Nephron progenitor cell (in vitro differentiated cells): ENCODE measurements at regions not wholly inside any gene's neighbourhood (a gene's known extent, or its start where the extent isn't known, plus 50 kb on each side); places are given as distances from the start of the nearest gene placed in this dataset.

Experiments
- DNase-seq: peaks from one replicate; pipeline ENCODE4 v3.0.0; 2021
- H3K27ac Mint-ChIP-seq: 2 replicates; pipeline ENCODE4 v1.8.0; 2021; ENCODE audit warnings: mild to moderate bottlenecking, moderate library complexity, mixed read lengths
- H3K27me3 Mint-ChIP-seq: 2 replicates; pipeline ENCODE4 v1.8.0; 2021; ENCODE audit warnings: mild to moderate bottlenecking, low read depth, mixed read lengths; ENCODE audit not compliant: poor library complexity
- H3K36me3 Mint-ChIP-seq: 2 replicates; pipeline ENCODE4 v1.8.0; 2021; ENCODE audit warnings: low read depth, mixed read lengths
- H3K4me1 Mint-ChIP-seq: 2 replicates; pipeline ENCODE4 v1.8.0; 2021; ENCODE audit warnings: mixed read lengths
- H3K4me3 Mint-ChIP-seq: 2 replicates; pipeline ENCODE4 v1.8.0; 2021; ENCODE audit warnings: mild to moderate bottlenecking, moderate library complexity, mixed read lengths
- H3K9me3 Mint-ChIP-seq: 2 replicates; pipeline ENCODE4 v1.8.0; 2021; ENCODE audit warnings: mild to moderate bottlenecking, moderate library complexity, mixed read lengths
- CTCF ChIP-seq: fragments of 200-600 bp; sonication (generic); IDR thresholded peaks from 2 replicates; pipeline ENCODE4 v1.5.0; 2021; ENCODE audit warnings: antibody characterized with exemption

- H3K4me3 Mint-ChIP-seq: no peak overlapping the region
- H3K27ac Mint-ChIP-seq: no peak overlapping the region
- peaks cover 34% of the 10 kb centered on the region for H3K9me3 Mint-ChIP-seq
- TF ChIP-seq CTCF: no peak
- no peaks in the 10 kb centered on the region for H3K4me1 Mint-ChIP-seq
- H3K27me3 Mint-ChIP-seq: no peaks in the 10 kb centered on the region
- no peak for DNase-seq
- H3K36me3 Mint-ChIP-seq: no peaks in the 10 kb centered on the region
Observed at GRCh38 chr14:38629412-38629811, 373.5 kb upstream of the CLEC14A start.

DNA sequence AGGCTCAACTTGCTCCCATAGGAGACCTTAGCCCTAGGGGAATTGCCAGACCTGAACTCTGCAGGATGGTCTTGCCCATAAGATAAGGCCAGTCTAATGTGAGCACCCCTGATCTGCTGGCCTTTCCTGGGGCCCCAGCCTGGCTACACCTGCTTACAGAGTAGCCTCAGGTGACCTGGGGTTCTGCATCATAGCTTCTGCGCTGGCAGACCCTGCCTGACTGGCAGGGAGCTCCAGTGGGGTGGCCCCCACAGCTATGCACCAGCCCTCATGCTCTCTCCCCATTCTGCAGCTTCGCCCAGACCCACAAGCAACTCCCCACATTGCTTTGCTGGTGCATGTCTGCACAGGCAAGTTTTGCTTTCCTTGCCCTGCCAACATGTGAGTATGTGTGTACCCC, 371.3 kb upstream of the CLEC14A start:
- no peaks in the 10 kb centered on the region for H3K27me3 Mint-ChIP-seq
- H3K9me3 Mint-ChIP-seq: peaks cover 24% of the 10 kb centered on the region
- no peaks in the 10 kb centered on the region for H3K36me3 Mint-ChIP-seq
- H3K4me3 Mint-ChIP-seq: no peak overlapping the region
- TF ChIP-seq CTCF: no peak
- DNase-seq: no peak
- no peak overlapping the region for H3K27ac Mint-ChIP-seq
- no peaks in the 10 kb centered on the region for H3K4me1 Mint-ChIP-seq

DNA sequence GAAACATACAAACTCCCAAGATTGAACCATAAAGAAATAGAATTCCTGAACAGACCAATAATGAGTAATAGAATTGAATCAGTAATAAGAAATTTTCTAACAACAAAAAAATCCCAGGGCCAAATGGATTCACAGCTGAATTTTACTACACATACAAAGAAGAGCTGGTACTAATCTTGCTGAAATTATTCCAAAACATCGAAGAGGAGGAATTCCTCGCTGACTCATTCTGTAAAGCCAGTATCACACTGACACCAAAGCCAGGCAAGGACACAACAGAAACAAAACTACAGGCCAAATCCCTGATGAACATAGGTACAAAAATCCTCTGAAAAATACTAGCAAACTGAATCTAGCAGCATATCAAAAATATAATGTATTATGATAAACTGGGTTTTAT, 367.8 kb upstream of the CLEC14A start:
- no peak overlapping the region for H3K4me3 Mint-ChIP-seq
- no peak overlapping the region for H3K27ac Mint-ChIP-seq
- DNase-seq: no peak
- no peaks in the 10 kb centered on the region for H3K36me3 Mint-ChIP-seq
- H3K27me3 Mint-ChIP-seq: peaks cover 3% of the 10 kb centered on the region
- H3K9me3 Mint-ChIP-seq: peaks cover 28% of the 10 kb centered on the region
- no peaks in the 10 kb centered on the region for H3K4me1 Mint-ChIP-seq
- TF ChIP-seq CTCF: no peak

DNA sequence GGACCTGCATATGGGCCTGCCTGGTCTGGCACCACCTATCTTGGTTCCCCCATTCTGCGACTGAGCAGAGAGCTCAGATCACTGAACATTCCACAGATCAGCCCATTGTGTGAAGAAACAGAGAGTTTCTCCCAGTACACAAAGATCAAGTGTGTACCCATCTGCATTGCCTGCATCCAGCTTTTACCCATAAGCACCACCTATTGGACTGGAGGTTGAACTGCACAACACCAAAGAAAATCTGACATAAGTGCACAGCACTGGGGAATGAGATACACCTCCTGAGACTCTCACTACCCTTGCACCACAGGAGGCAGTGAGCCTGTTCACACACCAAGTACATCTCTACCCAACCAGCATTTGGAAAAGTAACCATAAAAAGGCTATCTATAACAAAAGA, 362.6 kb upstream of the CLEC14A start:
- TF ChIP-seq CTCF: no peak
- DNase-seq: no peak
- peaks cover 9% of the 10 kb centered on the region for H3K27me3 Mint-ChIP-seq
- H3K4me3 Mint-ChIP-seq: no peak overlapping the region
- H3K9me3 Mint-ChIP-seq: peaks cover 19% of the 10 kb centered on the region
- H3K36me3 Mint-ChIP-seq: no peaks in the 10 kb centered on the region
- H3K27ac Mint-ChIP-seq: no peak overlapping the region
- no peaks in the 10 kb centered on the region for H3K4me1 Mint-ChIP-seq

DNA sequence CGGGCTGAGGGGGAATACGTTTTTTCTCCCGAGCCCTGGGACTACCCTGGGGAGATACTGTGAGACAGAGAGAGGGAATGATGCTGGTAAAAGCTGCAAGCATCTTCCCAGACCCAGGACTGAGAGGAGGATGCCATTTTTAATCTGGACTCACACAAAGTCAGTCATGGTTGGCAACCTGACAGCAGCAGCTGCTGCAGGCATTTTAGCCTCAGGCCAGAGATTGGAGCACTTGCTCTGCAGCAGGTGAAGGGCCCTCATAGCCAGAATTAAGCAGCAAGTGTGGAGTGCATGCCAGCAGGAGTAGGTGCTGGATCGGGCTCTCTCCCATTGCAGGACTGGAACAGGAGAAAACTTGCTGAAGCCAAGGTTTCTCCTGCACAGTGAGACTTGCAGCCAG, 361.1 kb upstream of the CLEC14A start:
- H3K27me3 Mint-ChIP-seq: peaks cover 9% of the 10 kb centered on the region
- H3K4me3 Mint-ChIP-seq: no peak overlapping the region
- DNase-seq: no peak
- H3K9me3 Mint-ChIP-seq: peaks cover 19% of the 10 kb centered on the region
- no peaks in the 10 kb centered on the region for H3K36me3 Mint-ChIP-seq
- no peak for TF ChIP-seq CTCF
- H3K4me1 Mint-ChIP-seq: no peaks in the 10 kb centered on the region
- no peak overlapping the region for H3K27ac Mint-ChIP-seq

GRCh38 chr14:38611928-38612327, 356.0 kb upstream of the CLEC14A start:
- no peak overlapping the region for H3K27ac Mint-ChIP-seq
- no peak for DNase-seq
- peaks cover 2% of the 10 kb centered on the region for H3K27me3 Mint-ChIP-seq
- peaks cover 9% of the 10 kb centered on the region for H3K9me3 Mint-ChIP-seq
- no peak for TF ChIP-seq CTCF
- H3K4me3 Mint-ChIP-seq: no peak overlapping the region
- H3K4me1 Mint-ChIP-seq: no peaks in the 10 kb centered on the region
- H3K36me3 Mint-ChIP-seq: no peaks in the 10 kb centered on the region
